HCT116 (cell line): ENCODE measurements at regions not wholly inside any gene's neighbourhood (a gene's known extent, or its start where the extent isn't known, plus 50 kb on each side); places are given as distances from the start of the nearest gene placed in this dataset.

ENCODE experiments used
- ATAC-seq: fragments of 200-7000 bp; cut with Tn5 transposase; 2 replicates; pipeline ENCODE4 v1.9.1; 2020; ENCODE audit warnings: mild to moderate bottlenecking, moderate library complexity
- BruUV-seq: library from RNA; stranded (reverse); fragments of 400-500 nt; replicated peaks from 2 replicates; lab custom pipeline; 2021; lab: Mats Ljungman, UMichigan
- CTCF ChIA-PET: fragments of 300-600 bp; sonication (Branson Sonifier 250); formaldehyde crosslinking; loops from one replicate; lab custom pipeline; 2021; ENCODE audit warnings: antibody characterized with exemption; lab: Charles Lee
- POLR2A ChIA-PET: fragments of 300-600, 350-600 bp; sonication (Branson Sonifier 250); formaldehyde crosslinking; loops from one replicate; lab custom pipeline; 2021; ENCODE audit warnings: antibody characterized with exemption; lab: Charles Lee
- RAD21 ChIA-PET, 2 experiments: fragments of 300-600 bp; sonication (Branson Sonifier 250); formaldehyde crosslinking; loops; one replicate each; lab custom pipeline; 2023; ENCODE audit warnings: low total read pairs in 2 of 2; ENCODE audit not compliant: uncharacterized antibody in 2 of 2, unreplicated experiment in 2 of 2, low non-redundant PET in 1 of 2; lab: Charles Lee
- DNase-seq: peaks from one replicate; pipeline ENCODE4 v3.0.0-alpha.2; 2010; ENCODE audit warnings: low read depth, low spot score
- H2AFZ ChIP-seq: fragments of 200-600 bp; shearing (Covaris generic), sonication (generic); 2 replicates; pipeline ENCODE4 v1.6.1; 2017; ENCODE audit warnings: low read depth, mixed run types, mixed read lengths, antibody characterized with exemption, low read length; ENCODE audit not compliant: poor library complexity, severe bottlenecking
- H3K27ac ChIP-seq: 2 replicates; pipeline ENCODE4 v1.5.1; 2012; ENCODE audit warnings: low read depth, low read length
- H3K27me3 ChIP-seq: fragments of 200-600 bp; sonication (generic); 2 replicates; pipeline ENCODE4 v1.6.1; 2016; ENCODE audit warnings: mixed run types, low read length, mixed read lengths; ENCODE audit not compliant: insufficient read depth
- H3K36me3 ChIP-seq, 2 experiments: fragments of 200-500 bp in 1 of 2; fragments of 200-600 bp in 1 of 2; sonication (Bioruptor generic) in 1 of 2; sonication (generic) in 1 of 2; 2 replicates each; pipeline versions ENCODE4 v1.5.1 to v1.6.1; 2014 to 2016; ENCODE audit warnings: low read length in 2 of 2, inconsistent platforms in 1 of 2, mixed read lengths in 1 of 2, mixed run types in 1 of 2; ENCODE audit not compliant: insufficient read depth in 2 of 2, control insufficient read depth in 1 of 2
- H3K4me1 ChIP-seq, 2 experiments: fragments of 200-600 bp in 1 of 2; sonication (generic) in 1 of 2; 2 replicates each; pipeline versions ENCODE4 v1.5.1 to v1.6.1; 2012 to 2017; ENCODE audit warnings: low read length in 2 of 2, inconsistent platforms in 1 of 2, mild to moderate bottlenecking in 1 of 2, mixed read lengths in 1 of 2, mixed run types in 1 of 2, moderate library complexity in 1 of 2; ENCODE audit not compliant: insufficient read depth in 2 of 2, control insufficient read depth in 1 of 2
- H3K4me2 ChIP-seq: fragments of 200-600 bp; sonication (generic); 2 replicates; pipeline ENCODE4 v1.6.1; 2017; ENCODE audit warnings: mixed run types, low read length, mixed read lengths
- H3K4me3 ChIP-seq, 2 experiments: fragments of 200-600 bp in 1 of 2; sonication (generic) in 1 of 2; replicated peaks in 1 of 2; 2 replicates each; pipeline ENCODE4 v1.5.1; 2011 to 2016; ENCODE audit warnings: low read length in 2 of 2, control low read depth in 1 of 2, low read depth in 1 of 2, mild to moderate bottlenecking in 1 of 2, mixed read lengths in 1 of 2, mixed run types in 1 of 2
- H3K79me2 ChIP-seq: fragments of 200-600 bp; sonication (generic); 2 replicates; pipeline ENCODE4 v1.6.1; 2017; ENCODE audit warnings: mild to moderate bottlenecking, mixed run types, low read length, moderate library complexity, mixed read lengths; ENCODE audit not compliant: insufficient read depth
- H3K9ac ChIP-seq: fragments of 200-600 bp; sonication (generic); 2 replicates; pipeline ENCODE4 v1.6.1; 2016; ENCODE audit warnings: low read length, mixed read lengths
- H3K9me2 ChIP-seq: fragments of 200-600 bp; sonication (generic), shearing (Covaris generic); 2 replicates; pipeline ENCODE4 v1.6.1; 2017; ENCODE audit warnings: mixed run types, mild to moderate bottlenecking, moderate library complexity; ENCODE audit not compliant: insufficient read depth
- H3K9me3 ChIP-seq, 2 experiments: fragments of 200-500 bp in 1 of 2; fragments of 200-600 bp in 1 of 2; sonication (Bioruptor generic) in 1 of 2; sonication (generic) in 1 of 2; 2 replicates each; pipeline ENCODE4 v1.6.1; 2014 to 2017; ENCODE audit warnings: low read length in 2 of 2, mixed read lengths in 2 of 2, inconsistent platforms in 1 of 2, low read depth in 1 of 2, mild to moderate bottlenecking in 1 of 2, mixed run types in 1 of 2, moderate library complexity in 1 of 2; ENCODE audit not compliant: control insufficient read depth in 1 of 2, insufficient read depth in 1 of 2
- H4K20me1 ChIP-seq: fragments of 200-600 bp; sonication (generic), shearing (Covaris generic); 2 replicates; pipeline ENCODE4 v1.6.1; 2017; ENCODE audit warnings: mixed run types, mild to moderate bottlenecking, moderate library complexity; ENCODE audit not compliant: insufficient read depth
- ATF3 ChIP-seq: IDR thresholded peaks from 2 replicates; pipeline ENCODE4 v1.6.1; 2012
- CTCF ChIP-seq, 3 experiments: fragments of 200-600 bp in 1 of 3; sonication (generic) in 1 of 3; IDR thresholded peaks in 2 of 3; conservative IDR thresholded peaks in 1 of 3; 2 replicates each; pipeline ENCODE4 v1.5.1; 2012 to 2017; ENCODE audit warnings: low read depth in 2 of 3, low read length in 2 of 3, antibody characterized with exemption in 1 of 3, borderline replicate concordance in 1 of 3, control low read depth in 1 of 3, mild to moderate bottlenecking in 1 of 3, mixed read lengths in 1 of 3, mixed run types in 1 of 3, moderate library complexity in 1 of 3; ENCODE audit not compliant: insufficient read depth in 1 of 3
- ELF1 ChIP-seq: IDR thresholded peaks from 2 replicates; pipeline ENCODE4 v1.6.1; 2012; ENCODE audit warnings: low read depth, borderline replicate concordance
- EZH2phosphoT487 ChIP-seq: fragments of 200-600 bp; IDR thresholded peaks from 2 replicates; pipeline ENCODE4 v1.6.1; 2018; ENCODE audit warnings: antibody characterized with exemption, borderline replicate concordance
- FOSL1 ChIP-seq: IDR thresholded peaks from 2 replicates; pipeline ENCODE4 v1.6.1; 2012; ENCODE audit warnings: low read depth
- JUND ChIP-seq: IDR thresholded peaks from 2 replicates; pipeline ENCODE4 v1.6.1; 2012
- POLR2A ChIP-seq: IDR thresholded peaks from 2 replicates; pipeline ENCODE4 v1.7.0; 2011; ENCODE audit warnings: borderline replicate concordance; ENCODE audit not compliant: insufficient read depth, insufficient read length; ENCODE audit errors: extremely low read depth
- RAD21 ChIP-seq: IDR thresholded peaks from 2 replicates; pipeline ENCODE4 v1.6.1; 2012; ENCODE audit warnings: low read depth, mild to moderate bottlenecking
- SRF ChIP-seq: IDR thresholded peaks from 2 replicates; pipeline ENCODE4 v1.6.1; 2012; ENCODE audit warnings: low read depth
- TCF7L2 ChIP-seq: IDR thresholded peaks from 2 replicates; pipeline ENCODE4 v1.7.0; 2011; ENCODE audit warnings: borderline replicate concordance, inconsistent platforms; ENCODE audit not compliant: insufficient read depth, insufficient read length; ENCODE audit errors: extremely low read depth
- intact Hi-C: fragments of 100-400 bp; cut with micrococcal nuclease; formaldehyde crosslinking; loops from 2 replicates; pipeline ENCODE4 v1.10.0; 2022

DNA sequence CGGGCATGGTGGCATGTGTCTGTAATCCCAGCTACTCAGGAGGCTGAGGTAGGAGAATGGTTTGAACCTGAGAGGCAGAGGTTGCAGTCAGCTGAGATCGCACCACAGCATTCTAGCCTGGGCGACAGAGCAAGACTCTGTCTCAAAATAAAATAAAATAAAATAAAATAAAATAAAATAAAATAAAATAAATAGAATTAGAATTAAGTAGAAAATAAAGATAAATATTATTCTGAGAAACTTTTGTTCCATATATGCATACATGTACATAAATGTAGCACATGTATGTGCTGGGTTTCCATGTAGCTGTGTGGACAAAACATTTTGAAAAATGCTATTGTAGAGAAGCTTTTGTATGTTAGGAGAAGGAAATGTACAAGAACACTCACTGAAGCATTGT, 129.4 kb upstream of the VLDLR start:
- intact Hi-C loops, result no loop called here
- TF ChIP-seq EZH2phosphoT487, result no peak
- no peak for TF ChIP-seq RAD21
- no peak for TF ChIP-seq CTCF (IDR thresholded peaks at IDR 0.05 in 2 of 3, conservative IDR thresholded peaks at IDR 0.05 in 1 of 3; ENCODE audit: borderline replicate concordance in 1 of 3, insufficient read depth in 1 of 3, low read depth in 2 of 3, low read length in 2 of 3)
- no peak for TF ChIP-seq POLR2A
- no peak for TF ChIP-seq SRF
- TF ChIP-seq TCF7L2, result no peak
- TF ChIP-seq JUND, result no peak
- TF ChIP-seq FOSL1, result no peak
- TF ChIP-seq ELF1, result no peak
- no peak for TF ChIP-seq ATF3
- TF ChIP-seq, all 23 proteins: peak for 0
- no peaks in the 10 kb centered on the region for H3K4me1 ChIP-seq
- H3K27ac ChIP-seq, result no peak overlapping the region
- no TSS peak for BruUV-seq
- ChIA-PET POLR2A (no interaction called here), CTCF (no interaction called here), RAD21 (no interaction called here)
- H3K9me2 ChIP-seq, result no peaks in the 10 kb centered on the region
- no peaks in the 10 kb centered on the region for H4K20me1 ChIP-seq
- H3K9me3 ChIP-seq, result no peaks in the 10 kb centered on the region
- no peak overlapping the region for H3K4me2 ChIP-seq
- no peak for DNase-seq
- no peaks in the 10 kb centered on the region; the same call in 1 of the 2 replicates for H3K27me3 ChIP-seq
- H3K9ac ChIP-seq, result no peak overlapping the region
- no peak for ATAC-seq
- H3K4me3 ChIP-seq, result no peak overlapping the region
- H2AFZ ChIP-seq, result no peak overlapping the region
- H3K79me2 ChIP-seq, result no peaks in the 10 kb centered on the region
- H3K36me3 ChIP-seq, result no peaks in the 10 kb centered on the region
